Prostate gland (tissue), 2 donors: ENCODE measurements at regions not wholly inside any gene's neighbourhood (a gene's known extent, or its start where the extent isn't known, plus 50 kb on each side); places are given as distances from the start of the nearest gene placed in this dataset.
"Not testable (repeated sequence)": the region's sequence is repeated elsewhere in the genome, so short reads cannot be mapped to it uniquely, and the experiment has no call there.

Experiments used
- DNase-seq: peaks from one replicate; pipeline ENCODE4 v3.0.0-alpha.2; 2019; ENCODE audit warnings: low spot score
- H3K27ac ChIP-seq, 2 donors: fragments of 200-600 bp; sonication (generic); 2 replicates each; pipeline ENCODE4 v1.5.1; 2017 to 2019
- H3K27me3 ChIP-seq: fragments of 200-600 bp; sonication (generic); replicated peaks from 2 replicates; pipeline ENCODE4 v1.5.1; 2019; ENCODE audit not compliant: insufficient read depth
- H3K36me3 ChIP-seq, 2 donors: fragments of 200-600 bp; sonication (generic); 1 replicate in 1 of 2; 2 replicates in 1 of 2; pipeline versions ENCODE4 v1.5.1 to v1.8.1; 2017 to 2019
- H3K4me1 ChIP-seq: fragments of 200-600 bp; sonication (generic); replicated peaks from 2 replicates; pipeline ENCODE4 v1.5.1; 2019
- H3K4me3 ChIP-seq, 2 donors: fragments of 200-600 bp; sonication (generic); 2 replicates each; pipeline ENCODE4 v1.5.1; 2017 to 2019
- H3K9me3 ChIP-seq: fragments of 200-600 bp; sonication (generic); 2 replicates; pipeline ENCODE4 v1.5.1; 2017
- POLR2A ChIP-seq: fragments of 450-650 bp; IDR thresholded peaks from one replicate; pipeline ENCODE4 v1.6.1; 2016; ENCODE audit warnings: antibody characterized with exemption, mild to moderate bottlenecking
- POLR2AphosphoS5 ChIP-seq: sonication (generic); formaldehyde crosslinking; IDR thresholded peaks from one replicate; pipeline ENCODE4 v1.6.1; 2017; ENCODE audit warnings: antibody characterized with exemption
- WGBS: methylation state at CpG from one replicate; pipeline ENCODE4 v1.1.5; 2018; 5-methylcytosine and 5-hydroxymethylcytosine counted together
- intact Hi-C: fragments of 100-400 bp; cut with DNase I; formaldehyde crosslinking; loops from one replicate; pipeline ENCODE4 v1.14.2; 2022
- TF ChIP-seq, protein P1 (sequence below), 4 experiments: fragments of 200-600 bp in 2 of 4; fragments of 450-650 bp in 2 of 4; sonication (generic) in 2 of 4; IDR thresholded peaks; 1 replicate in 3 of 4; 2 replicates in 1 of 4; pipeline ENCODE4 v1.5.1; 2016 to 2019; ENCODE audit warnings: antibody characterized with exemption in 4 of 4, mild to moderate bottlenecking in 2 of 4, moderate library complexity in 2 of 4

DNA sequence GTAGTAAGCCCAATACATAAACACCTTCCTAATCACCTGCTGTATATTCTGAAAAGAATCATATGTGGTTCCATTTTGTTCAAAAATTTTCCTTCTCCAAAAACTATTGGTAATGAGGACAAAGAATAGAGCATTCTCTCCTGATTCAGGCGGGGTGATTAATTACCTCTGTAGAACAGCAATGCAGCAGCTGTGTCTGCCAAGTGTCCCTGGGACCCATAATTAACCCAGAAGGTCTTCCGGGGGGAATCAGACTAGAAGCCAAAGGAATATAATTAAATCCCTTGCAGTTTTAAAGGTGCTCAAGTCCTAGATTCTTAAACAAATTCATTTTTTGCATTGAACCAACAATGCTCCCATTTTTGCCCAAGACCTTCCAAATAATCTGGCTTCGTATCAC lies 60.3 kb upstream of the ABLIM1 start:
- 84% methylated on average over 3 of the region's 3 CpGs for WGBS
- Histone ChIP-seq H3K9me3 (no peaks in the 10 kb centered on the region), H3K4me3 (no peak overlapping the region), H3K27me3 (no peaks in the 10 kb centered on the region), H3K4me1 (no peaks in the 10 kb centered on the region), H3K27ac (no peak overlapping the region), H3K36me3 (no peaks in the 10 kb centered on the region)
- no peak for DNase-seq
- intact Hi-C loops = no loop called here
- TF ChIP-seq POLR2A (no peak), POLR2AphosphoS5 (no peak)
- TF ChIP-seq, protein P1, sequence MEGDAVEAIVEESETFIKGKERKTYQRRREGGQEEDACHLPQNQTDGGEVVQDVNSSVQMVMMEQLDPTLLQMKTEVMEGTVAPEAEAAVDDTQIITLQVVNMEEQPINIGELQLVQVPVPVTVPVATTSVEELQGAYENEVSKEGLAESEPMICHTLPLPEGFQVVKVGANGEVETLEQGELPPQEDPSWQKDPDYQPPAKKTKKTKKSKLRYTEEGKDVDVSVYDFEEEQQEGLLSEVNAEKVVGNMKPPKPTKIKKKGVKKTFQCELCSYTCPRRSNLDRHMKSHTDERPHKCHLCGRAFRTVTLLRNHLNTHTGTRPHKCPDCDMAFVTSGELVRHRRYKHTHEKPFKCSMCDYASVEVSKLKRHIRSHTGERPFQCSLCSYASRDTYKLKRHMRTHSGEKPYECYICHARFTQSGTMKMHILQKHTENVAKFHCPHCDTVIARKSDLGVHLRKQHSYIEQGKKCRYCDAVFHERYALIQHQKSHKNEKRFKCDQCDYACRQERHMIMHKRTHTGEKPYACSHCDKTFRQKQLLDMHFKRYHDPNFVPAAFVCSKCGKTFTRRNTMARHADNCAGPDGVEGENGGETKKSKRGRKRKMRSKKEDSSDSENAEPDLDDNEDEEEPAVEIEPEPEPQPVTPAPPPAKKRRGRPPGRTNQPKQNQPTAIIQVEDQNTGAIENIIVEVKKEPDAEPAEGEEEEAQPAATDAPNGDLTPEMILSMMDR (IDR thresholded peaks at IDR 0.05) = no peak

DNA sequence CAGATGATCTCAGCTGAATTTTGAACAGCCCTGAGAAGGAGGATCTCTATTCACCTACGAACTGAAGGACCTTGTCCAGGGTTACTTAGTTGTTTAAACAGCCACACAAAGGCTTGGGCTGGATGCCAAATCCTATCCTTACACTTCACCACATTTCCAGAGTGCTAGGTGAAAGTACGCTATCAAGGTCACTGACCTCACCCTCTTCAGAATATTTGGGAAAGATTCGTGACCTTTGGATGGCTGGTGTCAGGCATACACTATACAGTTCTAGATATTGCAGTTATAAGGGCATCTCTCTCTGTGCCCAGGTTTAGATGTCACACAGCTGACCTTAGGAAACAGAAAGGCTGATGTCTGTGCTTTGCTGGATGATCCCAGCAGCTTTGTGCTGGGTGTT lies 61.2 kb upstream of the ABLIM1 start:
- 73% methylated on average over 3 of the region's 3 CpGs for WGBS
- Histone ChIP-seq H3K27ac (no peak overlapping the region), H3K4me1 (no peaks in the 10 kb centered on the region), H3K4me3 (no peak overlapping the region), H3K9me3 (no peaks in the 10 kb centered on the region), H3K27me3 (no peaks in the 10 kb centered on the region), H3K36me3 (no peaks in the 10 kb centered on the region)
- TF ChIP-seq, protein P1 (IDR thresholded peaks at IDR 0.05) = no peak
- TF ChIP-seq POLR2A (no peak), POLR2AphosphoS5 (no peak)
- intact Hi-C loops = no loop called here
- no peak for DNase-seq

DNA sequence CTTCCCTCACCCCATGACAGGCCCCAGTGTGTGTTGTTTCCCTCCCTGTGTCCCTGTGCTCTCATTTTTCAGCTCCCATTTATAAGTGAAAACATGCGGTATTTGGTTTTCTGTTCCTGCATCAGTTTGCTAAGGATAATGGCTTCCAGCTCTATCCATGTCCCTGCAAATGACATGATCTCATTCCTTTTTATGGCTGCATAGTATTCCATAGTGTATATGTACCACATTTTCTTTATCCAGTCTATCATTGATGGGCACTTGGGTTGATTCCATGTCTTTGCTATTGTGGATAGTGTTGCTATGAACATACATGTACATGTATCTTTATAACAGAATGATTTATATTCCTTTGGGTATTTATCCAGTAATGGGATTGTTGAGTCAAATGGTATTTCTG lies 61.9 kb upstream of the ABLIM1 start:
- H3K4me1 ChIP-seq, H3K27ac ChIP-seq, H3K9me3 ChIP-seq, intact Hi-C loops, H3K4me3 ChIP-seq, DNase-seq, H3K36me3 ChIP-seq, H3K27me3 ChIP-seq: not testable (repeated sequence)
- 100% methylated on average over 1 of the region's 1 CpG for WGBS

DNA sequence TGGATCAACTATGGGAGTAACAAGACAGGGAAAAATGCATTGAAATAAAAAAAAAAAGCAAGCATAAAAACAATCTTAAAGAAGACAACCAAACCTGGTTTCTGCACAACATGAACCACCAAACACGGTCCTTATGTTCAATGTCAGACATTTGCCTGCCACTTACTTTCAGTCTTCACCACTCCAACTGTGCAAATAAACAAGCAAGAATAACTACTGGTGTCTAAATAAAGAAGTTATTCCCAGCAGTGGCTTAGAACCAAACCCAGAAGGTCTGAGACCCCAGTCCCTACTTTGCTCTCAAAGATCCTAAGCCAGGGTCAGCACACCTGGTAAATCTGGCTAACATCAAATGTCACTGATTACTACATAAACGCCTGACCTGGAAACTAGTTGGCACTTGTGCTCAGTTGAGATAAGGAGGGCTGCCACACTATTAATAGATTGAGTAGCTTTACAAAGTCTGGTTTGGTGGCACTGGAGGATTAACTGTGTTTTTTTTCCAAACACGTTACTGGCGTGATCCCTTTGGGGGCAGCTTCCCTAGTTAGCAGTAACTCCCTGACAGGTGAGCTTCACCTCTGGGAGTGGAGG lies 62.7 kb upstream of the ABLIM1 start:
- Histone ChIP-seq H3K9me3 (no peaks in the 10 kb centered on the region), H3K27me3 (no peaks in the 10 kb centered on the region), H3K36me3 (no peaks in the 10 kb centered on the region), H3K4me3 (no peak overlapping the region), H3K4me1 (no peaks in the 10 kb centered on the region), H3K27ac (no peak overlapping the region)
- intact Hi-C loops = no loop called here
- 73% methylated on average over 4 of the region's 4 CpGs for WGBS
- no peak for TF ChIP-seq POLR2AphosphoS5
- TF ChIP-seq, protein P1 (IDR thresholded peaks at IDR 0.05) = no peak
- TF ChIP-seq POLR2A = no peak
- no peak for DNase-seq

DNA sequence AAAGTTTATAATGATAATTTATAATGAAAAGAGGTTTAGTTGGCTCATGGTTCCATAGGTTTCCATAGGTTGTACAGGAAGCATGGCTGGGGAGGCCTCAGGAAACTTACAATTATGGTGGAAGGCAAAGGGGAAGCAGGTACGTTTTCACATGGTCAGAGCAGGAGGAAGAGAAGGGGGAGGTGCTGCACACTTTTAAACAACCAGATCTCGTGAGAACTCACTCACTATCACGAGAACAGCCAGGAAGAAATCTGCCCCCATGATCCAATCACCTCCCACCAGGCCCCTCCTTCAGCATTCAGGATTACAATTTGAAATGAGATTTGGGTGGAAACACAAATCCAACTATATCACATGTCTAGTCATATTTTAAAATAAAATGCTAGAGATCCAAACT lies 64.1 kb upstream of the ABLIM1 start:
- H3K27ac ChIP-seq, H3K9me3 ChIP-seq, DNase-seq, H3K4me3 ChIP-seq, intact Hi-C loops, H3K36me3 ChIP-seq, H3K27me3 ChIP-seq, H3K4me1 ChIP-seq: not testable (repeated sequence)
- WGBS = 87% methylated on average over 3 of the region's 3 CpGs

DNA sequence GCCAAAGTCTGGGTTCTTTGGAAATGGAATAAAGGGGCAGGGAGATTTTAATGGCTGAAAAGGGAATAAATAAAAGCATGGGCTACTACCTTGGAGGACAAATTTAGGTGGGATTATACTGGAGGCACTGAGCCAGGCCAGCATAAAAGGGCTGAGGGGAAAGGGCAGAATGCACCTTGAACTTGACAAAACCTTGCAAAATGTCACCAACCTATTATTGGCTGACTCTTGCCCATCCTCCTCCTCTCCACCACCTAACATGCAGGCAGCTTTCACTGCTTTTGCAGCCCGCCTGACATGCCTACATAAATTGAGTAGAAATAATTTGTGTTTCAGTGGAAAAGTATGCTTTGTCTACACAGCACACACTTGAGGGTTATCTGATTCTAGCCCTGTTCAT lies 65.3 kb upstream of the ABLIM1 start:
- Histone ChIP-seq H3K9me3 (no peaks in the 10 kb centered on the region), H3K4me3 (no peak overlapping the region), H3K27me3 (no peaks in the 10 kb centered on the region), H3K36me3 (no peaks in the 10 kb centered on the region), H3K4me1 (no peaks in the 10 kb centered on the region), H3K27ac (no peak overlapping the region)
- no peak for DNase-seq
- 93% methylated on average over 1 of the region's 1 CpG for WGBS
- no peak for TF ChIP-seq POLR2A
- TF ChIP-seq, protein P1 (IDR thresholded peaks at IDR 0.05) = no peak
- no peak for TF ChIP-seq POLR2AphosphoS5
- intact Hi-C loops = no loop called here
